ENCODE measurements at regions not wholly inside any gene's neighbourhood (a gene's known extent, or its start where the extent isn't known, plus 50 kb on each side); places are given as distances from the start of the nearest gene placed in this dataset.

GRCh38 chr14:98122527-98122926 lies 1149.5 kb downstream of the BCL11B start:
- no peak for TF ChIP-seq CTCF (IDR thresholded peaks at IDR 0.05; ENCODE audit: poor library complexity)
- no peak for TF ChIP-seq EZH2 (IDR thresholded peaks at IDR 0.05; ENCODE audit: borderline replicate concordance)
